SK-MEL-5 (cell line): ENCODE measurements at regions not wholly inside any gene's neighbourhood (a gene's known extent, or its start where the extent isn't known, plus 50 kb on each side); places are given as distances from the start of the nearest gene placed in this dataset.

Source experiments
- DNase-seq: peaks from one replicate; pipeline ENCODE4 v3.0.0-alpha.2; 2016; ENCODE audit warnings: low read depth, low spot score
- in situ Hi-C: cut with HindIII; loops from 2 replicates; pipeline ENCODE4 v1.10.0; 2016; ENCODE audit warnings: low sequenced_read_pairs, high pct_unique_total_duplicates, low pct_unique_long_range_greater_than_20kb

GRCh38 chr5:5978501-5979376 lies 399.6 kb downstream of the MED10 start:
- in situ Hi-C loops, result no loop called here
- no peak for DNase-seq

DNA sequence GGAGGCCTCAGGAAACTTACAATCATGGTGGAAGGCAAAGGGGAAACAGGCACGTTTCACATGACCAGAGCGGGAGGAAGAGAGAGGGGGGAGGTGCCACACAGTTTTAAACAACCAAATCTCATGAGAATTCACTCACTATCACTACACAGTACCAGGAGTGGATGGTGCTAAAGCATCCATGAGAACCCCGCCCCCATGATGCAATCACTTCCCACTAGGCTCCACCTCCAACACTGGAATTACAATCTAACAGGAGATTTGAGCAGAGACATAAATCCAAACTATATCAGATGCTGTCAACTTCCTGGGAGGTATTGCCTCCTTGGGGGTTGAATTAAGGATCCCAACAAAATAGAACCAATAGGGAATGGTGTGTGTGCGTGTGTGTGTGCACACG lies 407.1 kb downstream of the MED10 start:
- in situ Hi-C loops, result no loop called here
- DNase-seq, result no peak

- DNase-seq, result no peak
- in situ Hi-C loops, result no loop called here
Observed at GRCh38 chr5:5969942-5970483, 408.3 kb downstream of the MED10 start.

- DNase-seq, result no peak
- in situ Hi-C loops, result no loop called here
Observed at GRCh38 chr5:5968981-5969380, 409.4 kb downstream of the MED10 start.

DNA sequence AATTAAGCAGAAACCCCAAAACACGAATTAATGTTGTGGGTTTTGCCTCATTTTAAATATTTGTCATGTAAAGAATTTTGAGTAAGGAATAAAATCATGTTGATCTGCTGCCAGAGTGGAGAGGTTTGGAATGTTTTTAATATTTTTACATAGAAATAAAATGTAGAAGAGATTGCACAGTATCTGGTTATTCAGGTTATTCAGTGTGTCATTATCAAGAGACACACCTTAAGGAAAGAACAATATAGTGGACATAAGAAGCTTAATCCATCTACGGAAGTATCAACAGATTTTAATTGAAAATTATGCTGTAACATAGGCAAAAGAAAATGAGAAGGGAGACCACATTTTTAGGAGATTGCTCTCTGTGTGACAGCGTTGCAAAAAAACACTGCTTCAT lies 410.4 kb downstream of the MED10 start:
- in situ Hi-C loops, result no loop called here
- no peak for DNase-seq

DNA sequence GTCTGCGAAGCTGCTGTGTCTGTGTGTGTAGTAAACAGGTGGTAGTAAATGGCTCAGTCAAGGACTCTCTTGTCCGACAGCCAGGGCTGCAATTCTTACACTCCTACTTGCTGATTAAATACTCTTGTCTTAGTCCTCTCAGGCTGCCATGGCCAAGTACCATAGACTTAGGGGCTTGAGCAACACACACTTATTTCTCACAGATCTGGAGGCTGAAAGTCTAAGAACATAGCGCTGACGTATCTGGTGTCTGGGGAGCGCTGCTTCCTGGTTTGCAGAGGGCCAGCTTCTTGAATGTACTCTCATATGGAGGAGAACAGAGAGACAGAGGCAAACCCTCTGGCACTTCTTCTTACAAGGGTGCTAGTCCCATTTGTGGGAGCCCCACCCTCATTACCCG lies 411.0 kb downstream of the MED10 start:
- DNase-seq, result no peak
- in situ Hi-C loops, result no loop called here

DNA sequence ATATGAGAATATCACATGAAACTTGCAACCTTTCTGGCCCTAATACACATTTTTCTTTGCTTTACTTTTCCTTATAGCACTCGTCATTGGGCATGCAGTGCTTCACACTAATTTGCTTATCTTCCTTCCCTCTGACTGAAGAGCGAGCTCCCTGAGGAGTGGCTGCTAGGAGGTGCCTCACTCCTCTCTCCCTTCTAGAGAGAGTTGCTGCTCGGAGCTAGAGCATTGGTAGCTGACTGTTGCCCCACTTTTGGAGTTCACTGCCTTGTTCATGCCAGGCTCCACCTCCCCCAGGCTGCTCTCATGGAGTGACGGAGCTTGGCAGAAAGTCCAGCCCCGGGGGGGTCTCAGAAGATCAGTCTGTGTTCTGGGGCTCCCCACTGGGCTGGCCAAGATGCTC lies 413.2 kb downstream of the MED10 start:
- DNase-seq, result no peak
- in situ Hi-C loops, result no loop called here

DNA sequence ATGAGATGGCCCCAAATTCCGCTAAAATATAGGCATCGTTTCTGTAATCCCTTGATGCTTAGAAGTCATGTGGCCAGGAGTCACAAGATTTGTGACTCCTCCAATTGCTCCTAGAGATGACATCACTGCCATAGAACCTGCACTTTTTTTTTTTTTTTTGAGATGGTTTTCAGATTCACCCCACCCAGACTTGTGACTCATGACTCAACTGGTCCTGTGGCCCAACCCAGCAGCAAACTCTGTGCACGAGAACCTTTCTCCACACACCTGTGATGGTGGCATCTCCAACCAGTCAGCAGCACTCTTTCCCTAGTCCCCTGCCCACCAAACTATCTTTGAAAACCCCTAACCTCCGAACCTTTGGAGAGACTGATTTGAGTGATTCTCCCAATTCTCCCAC lies 414.0 kb downstream of the MED10 start:
- DNase-seq, result no peak
- in situ Hi-C loops, result no loop called here

DNA sequence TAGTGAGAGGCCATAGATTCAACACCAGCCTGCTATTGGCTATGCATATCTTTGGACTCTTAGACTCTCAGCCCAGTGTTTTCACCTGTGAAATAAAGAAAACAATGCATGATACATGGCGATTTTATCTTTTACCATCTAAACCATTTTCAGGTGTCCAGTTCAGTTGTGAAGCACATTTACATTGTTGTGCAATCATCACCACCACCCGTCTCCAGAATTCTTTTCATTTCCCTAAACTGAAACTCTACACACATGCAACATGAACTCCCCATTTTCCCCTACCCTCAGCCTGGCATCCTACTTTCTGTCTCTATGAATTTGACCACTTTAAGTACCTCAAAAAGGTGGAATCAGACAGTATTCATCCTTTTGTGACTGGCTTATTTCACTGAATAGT lies 420.6 kb downstream of the MED10 start:
- in situ Hi-C loops, result no loop called here
- no peak for DNase-seq

DNA sequence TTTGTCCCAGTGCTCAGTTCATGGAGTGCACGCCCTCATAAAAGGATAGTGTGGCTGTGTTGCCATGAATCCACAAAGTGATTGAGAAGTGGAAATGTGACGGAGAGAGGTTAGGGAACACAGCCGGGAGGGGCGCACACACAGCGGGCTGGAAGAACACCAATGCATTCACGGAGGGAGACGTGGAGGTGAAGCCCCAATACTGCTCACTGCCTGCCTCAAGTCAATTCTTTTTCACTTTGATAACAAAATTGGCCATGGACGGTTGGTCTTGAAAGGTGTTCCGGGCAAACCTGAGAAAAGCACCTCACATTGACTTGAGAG lies 424.1 kb downstream of the MED10 start:
- in situ Hi-C loops, result no loop called here

DNA sequence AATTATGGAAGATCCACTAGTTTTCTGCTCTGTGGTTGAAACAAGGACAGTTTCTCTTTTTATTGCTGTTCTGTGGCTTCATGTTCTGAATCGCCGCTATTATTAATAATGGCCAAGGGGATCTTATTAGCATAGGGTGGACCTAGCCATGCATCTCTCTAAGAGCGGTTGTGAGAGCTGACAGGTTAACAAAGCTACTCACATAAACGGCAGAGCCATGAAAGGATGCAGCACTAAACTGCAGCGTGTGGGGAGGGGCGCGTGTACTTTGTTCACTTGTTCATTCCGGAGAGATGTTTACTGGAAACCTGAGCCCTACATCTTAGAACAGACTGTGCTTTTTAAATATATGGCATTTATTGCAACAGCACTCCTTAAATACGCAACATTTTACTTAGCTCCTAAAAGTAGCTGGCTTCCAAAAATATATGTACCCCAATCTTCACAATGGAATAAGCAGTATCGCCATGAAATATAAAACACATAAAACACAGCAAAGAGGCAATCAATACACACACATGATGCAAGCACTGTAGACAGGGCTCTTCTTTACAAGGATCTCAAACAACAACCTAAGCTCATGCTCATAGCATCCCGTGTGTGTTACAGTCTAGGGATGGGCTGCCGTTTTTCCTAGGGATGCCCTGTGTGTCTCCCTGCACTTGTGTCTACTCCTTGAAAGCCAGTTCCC lies 424.6 kb downstream of the MED10 start:
- in situ Hi-C loops, result no loop called here
- DNase-seq, result no peak

More for the DNA sequence above, 424.1 kb downstream of the MED10 start:
- no peak for DNase-seq

DNA sequence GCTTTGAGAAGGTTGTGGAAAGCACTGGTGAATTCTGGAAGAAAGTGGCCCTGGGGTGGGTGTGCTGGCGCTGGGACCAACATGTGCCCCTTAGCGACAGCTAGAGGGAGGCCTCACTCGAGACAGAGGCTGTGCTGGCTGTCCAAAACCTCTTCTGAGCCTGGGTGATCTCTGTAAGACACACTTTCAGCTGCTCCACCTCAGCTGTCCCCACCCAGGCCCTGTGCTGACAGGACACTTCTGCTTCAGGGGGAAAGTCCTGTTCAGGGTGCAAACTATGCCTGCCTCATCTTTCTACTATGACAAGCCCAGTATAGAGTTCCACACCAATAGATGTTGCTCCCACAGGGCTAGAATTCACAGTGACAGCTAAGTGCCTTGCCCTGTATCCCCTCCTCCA lies 426.4 kb downstream of the MED10 start:
- no peak for DNase-seq
- in situ Hi-C loops, result no loop called here

GRCh38 chr5:5950658-5951057 lies 427.7 kb downstream of the MED10 start:
- in situ Hi-C loops, result no loop called here

DNA sequence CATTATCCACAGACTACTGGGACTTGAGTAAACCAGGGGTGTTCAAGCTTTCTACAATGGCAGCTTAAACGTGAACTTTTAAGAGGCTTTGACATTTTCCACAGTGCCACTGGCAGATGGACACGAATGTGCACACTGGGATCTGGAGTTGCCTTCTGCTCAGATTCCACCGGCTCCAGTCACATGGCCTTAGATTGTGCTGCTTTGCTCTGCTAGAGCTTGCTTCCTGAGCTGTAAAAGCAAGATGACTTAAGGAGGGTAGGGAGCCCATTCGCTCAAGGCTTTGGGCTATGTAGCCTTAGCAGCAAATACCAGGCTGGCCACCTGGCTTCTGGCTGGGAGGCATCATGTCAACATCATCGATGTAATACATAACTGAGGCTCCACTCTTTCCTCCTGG lies 436.9 kb downstream of the MED10 start:
- in situ Hi-C loops, result no loop called here

More at GRCh38 chr5:5950658-5951057, 427.7 kb downstream of the MED10 start:
- DNase-seq, result no peak

DNA sequence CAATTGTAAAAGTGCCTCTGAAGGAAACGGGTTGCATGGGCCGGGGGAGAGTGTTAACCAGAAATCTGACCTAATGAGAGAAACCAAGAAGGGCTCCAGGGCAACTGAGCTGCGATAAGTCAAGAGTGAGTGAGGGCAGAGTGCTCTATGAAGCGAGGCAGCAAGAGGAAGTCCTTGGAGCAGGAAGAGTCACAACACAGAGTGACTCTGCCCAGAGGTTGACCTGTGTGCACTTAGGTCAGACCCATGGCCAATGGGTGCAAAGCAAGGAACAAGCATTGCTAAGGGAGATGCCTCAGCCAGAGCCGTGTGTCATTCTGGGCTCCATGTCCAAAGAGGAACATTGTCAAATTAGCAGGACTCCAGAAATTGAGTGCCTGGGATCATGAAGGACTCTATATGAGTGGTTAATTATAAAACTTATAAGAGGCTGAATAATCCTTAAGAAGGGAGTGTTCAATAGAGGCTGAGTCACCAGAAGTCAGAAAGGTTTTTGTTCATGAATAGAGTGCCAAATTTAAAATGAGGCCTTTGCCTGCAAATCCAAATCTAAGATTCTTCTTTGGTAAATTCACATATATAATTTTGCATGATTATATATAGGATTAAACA lies 438.5 kb downstream of the MED10 start:
- DNase-seq, result no peak
- in situ Hi-C loops, result no loop called here

More for the DNA sequence above, 436.9 kb downstream of the MED10 start:
- no peak for DNase-seq

DNA sequence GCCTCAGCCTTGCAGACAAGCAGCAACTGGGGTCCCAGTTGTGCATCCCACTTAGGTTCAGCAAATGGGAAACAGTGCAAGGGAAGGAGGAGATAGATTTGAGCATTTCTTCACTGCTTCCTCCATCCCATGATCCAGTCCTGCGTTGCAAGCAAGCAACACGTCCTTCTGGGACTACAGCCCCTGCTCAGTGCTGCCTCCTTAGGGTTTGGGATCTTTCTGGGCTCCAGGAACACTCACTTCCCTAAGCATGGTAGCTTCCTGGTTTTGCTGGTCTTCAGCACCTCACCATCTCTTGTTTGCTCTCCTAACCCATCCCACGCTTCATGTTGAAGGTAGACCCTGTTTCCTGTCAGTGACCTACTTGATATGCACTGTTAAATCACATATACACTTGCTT lies 444.7 kb downstream of the MED10 start:
- DNase-seq, result peak; percentile 17

DNA sequence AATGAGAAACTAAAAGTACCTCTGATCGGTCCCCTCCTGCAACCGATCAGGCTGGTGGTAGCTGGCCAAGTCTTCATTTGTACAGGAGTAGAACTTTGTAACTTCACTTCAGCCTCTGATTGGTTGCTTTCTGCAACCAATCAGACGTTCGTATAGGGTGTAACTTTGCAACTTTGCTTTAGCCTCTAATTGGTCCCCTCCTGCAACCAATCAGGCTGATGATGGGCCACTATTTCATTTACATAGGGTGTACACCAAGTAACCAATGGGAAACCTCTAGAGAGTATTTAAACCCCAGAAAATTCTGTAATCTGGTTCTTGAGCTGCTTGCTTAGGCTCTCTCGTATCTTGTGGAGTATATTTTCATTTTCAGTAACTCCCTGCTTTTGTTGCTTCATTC lies 445.5 kb downstream of the MED10 start:
- in situ Hi-C loops, result no loop called here
- peak; percentile 16 for DNase-seq

More for the DNA sequence above, 444.7 kb downstream of the MED10 start:
- in situ Hi-C loops, result no loop called here

- no peak for DNase-seq
- in situ Hi-C loops, result no loop called here
Observed at GRCh38 chr5:5930561-5930960, 447.8 kb downstream of the MED10 start.
